ENCODE measurements at regions not wholly inside any gene's neighbourhood (a gene's known extent, or its start where the extent isn't known, plus 50 kb on each side); places are given as distances from the start of the nearest gene placed in this dataset.

DNA sequence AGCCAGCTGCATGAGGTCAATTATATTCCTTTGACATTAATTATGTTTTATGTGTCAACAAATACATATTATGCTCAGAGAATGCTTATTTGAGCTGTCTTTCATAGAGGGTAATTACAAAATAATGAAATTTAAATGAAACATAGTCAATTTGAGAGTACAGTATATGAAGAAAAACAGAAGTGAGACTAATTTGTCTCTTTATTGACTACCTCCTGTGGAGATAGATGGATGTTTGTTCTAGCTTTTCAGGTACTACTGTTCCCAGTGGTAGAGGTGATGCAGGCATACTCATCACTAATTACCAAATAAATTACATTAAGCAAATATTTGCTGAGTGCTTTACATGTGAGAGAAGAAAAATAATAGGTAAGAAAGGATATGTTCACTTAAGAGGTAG is 1129.6 kb downstream of the OTOL1 start:
- TF ChIP-seq, protein P1, sequence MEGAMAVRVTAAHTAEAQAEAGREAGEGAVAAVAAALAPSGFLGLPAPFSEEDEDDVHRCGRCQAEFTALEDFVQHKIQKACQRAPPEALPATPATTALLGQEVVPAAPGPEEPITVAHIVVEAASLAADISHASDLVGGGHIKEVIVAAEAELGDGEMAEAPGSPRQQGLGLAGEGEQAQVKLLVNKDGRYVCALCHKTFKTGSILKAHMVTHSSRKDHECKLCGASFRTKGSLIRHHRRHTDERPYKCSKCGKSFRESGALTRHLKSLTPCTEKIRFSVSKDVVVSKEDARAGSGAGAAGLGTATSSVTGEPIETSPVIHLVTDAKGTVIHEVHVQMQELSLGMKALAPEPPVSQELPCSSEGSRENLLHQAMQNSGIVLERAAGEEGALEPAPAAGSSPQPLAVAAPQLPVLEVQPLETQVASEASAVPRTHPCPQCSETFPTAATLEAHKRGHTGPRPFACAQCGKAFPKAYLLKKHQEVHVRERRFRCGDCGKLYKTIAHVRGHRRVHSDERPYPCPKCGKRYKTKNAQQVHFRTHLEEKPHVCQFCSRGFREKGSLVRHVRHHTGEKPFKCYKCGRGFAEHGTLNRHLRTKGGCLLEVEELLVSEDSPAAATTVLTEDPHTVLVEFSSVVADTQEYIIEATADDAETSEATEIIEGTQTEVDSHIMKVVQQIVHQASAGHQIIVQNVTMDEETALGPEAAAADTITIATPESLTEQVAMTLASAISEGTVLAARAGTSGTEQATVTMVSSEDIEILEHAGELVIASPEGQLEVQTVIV (CRISPR knock-in tag; IDR thresholded peaks at IDR 0.05; ENCODE audit: borderline replicate concordance) = no peak
- TF ChIP-seq ESRRA (IDR thresholded peaks at IDR 0.05; ENCODE audit: borderline replicate concordance, low read depth) (no peak), CREB1 (IDR thresholded peaks at IDR 0.05) (no peak), CREB1 (CRISPR knock-in tag; IDR thresholded peaks at IDR 0.05) (no peak), CC2D1A (IDR thresholded peaks at IDR 0.05) (no peak)
- TF ChIP-seq, protein P2, sequence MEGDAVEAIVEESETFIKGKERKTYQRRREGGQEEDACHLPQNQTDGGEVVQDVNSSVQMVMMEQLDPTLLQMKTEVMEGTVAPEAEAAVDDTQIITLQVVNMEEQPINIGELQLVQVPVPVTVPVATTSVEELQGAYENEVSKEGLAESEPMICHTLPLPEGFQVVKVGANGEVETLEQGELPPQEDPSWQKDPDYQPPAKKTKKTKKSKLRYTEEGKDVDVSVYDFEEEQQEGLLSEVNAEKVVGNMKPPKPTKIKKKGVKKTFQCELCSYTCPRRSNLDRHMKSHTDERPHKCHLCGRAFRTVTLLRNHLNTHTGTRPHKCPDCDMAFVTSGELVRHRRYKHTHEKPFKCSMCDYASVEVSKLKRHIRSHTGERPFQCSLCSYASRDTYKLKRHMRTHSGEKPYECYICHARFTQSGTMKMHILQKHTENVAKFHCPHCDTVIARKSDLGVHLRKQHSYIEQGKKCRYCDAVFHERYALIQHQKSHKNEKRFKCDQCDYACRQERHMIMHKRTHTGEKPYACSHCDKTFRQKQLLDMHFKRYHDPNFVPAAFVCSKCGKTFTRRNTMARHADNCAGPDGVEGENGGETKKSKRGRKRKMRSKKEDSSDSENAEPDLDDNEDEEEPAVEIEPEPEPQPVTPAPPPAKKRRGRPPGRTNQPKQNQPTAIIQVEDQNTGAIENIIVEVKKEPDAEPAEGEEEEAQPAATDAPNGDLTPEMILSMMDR (IDR thresholded peaks at IDR 0.05 in 2 of 3, conservative IDR thresholded peaks at IDR 0.05 in 1 of 3; ENCODE audit: insufficient read depth in 2 of 3, low read depth in 1 of 3, low read length in 3 of 3) = no peak
